Stimulated activated naive CD8-positive, alpha-beta T cell treated with anti-CD3 and anti-CD28 coated beads, Interleukin-15, Interleukin-2, amounts not matched to agents 100 ng/mL and 50 ng/mL, for 24 hours (primary cell): ENCODE measurements at regions not wholly inside any gene's neighbourhood (a gene's known extent, or its start where the extent isn't known, plus 50 kb on each side); places are given as distances from the start of the nearest gene placed in this dataset.
"Not testable (repeated sequence)": the region's sequence is repeated elsewhere in the genome, so short reads cannot be mapped to it uniquely, and the experiment has no call there.

Experiments
- H3K27ac Mint-ChIP-seq: one replicate; pipeline ENCODE4 v1.8.0; 2021; ENCODE audit warnings: mild to moderate bottlenecking, mixed read lengths
- H3K27me3 Mint-ChIP-seq: one replicate; pipeline ENCODE4 v1.8.0; 2021; ENCODE audit warnings: mixed read lengths
- H3K36me3 Mint-ChIP-seq: one replicate; pipeline ENCODE4 v1.8.0; 2021; ENCODE audit warnings: low read depth, mixed read lengths
- H3K4me1 Mint-ChIP-seq: one replicate; pipeline ENCODE4 v1.8.0; 2021; ENCODE audit warnings: low read depth, mixed read lengths
- H3K4me3 Mint-ChIP-seq: one replicate; pipeline ENCODE4 v1.8.0; 2021; ENCODE audit warnings: mild to moderate bottlenecking, mixed read lengths
- H3K9me3 Mint-ChIP-seq: one replicate; pipeline ENCODE4 v1.8.0; 2021; ENCODE audit warnings: mixed read lengths

GRCh38 chr6:142016666-142017065 is 116.1 kb upstream of the GJE1 start:
- not testable (repeated sequence) for H3K9me3 Mint-ChIP-seq, H3K36me3 Mint-ChIP-seq, H3K4me3 Mint-ChIP-seq, H3K27ac Mint-ChIP-seq
- H3K4me1 Mint-ChIP-seq, result peaks cover 29% of the 10 kb centered on the region
- H3K27me3 Mint-ChIP-seq, result peaks cover 16% of the 10 kb centered on the region

- not testable (repeated sequence) for H3K9me3 Mint-ChIP-seq, H3K27ac Mint-ChIP-seq, H3K36me3 Mint-ChIP-seq, H3K4me3 Mint-ChIP-seq
- H3K4me1 Mint-ChIP-seq, result peaks cover 29% of the 10 kb centered on the region
- peaks cover 18% of the 10 kb centered on the region for H3K27me3 Mint-ChIP-seq
Observed at GRCh38 chr6:142015463-142015862, 117.3 kb upstream of the GJE1 start.

- Mint-ChIP-seq H3K27me3 (peaks cover 18% of the 10 kb centered on the region), H3K9me3 (peaks cover 4% of the 10 kb centered on the region), H3K36me3 (no peaks in the 10 kb centered on the region), H3K4me1 (peaks cover 29% of the 10 kb centered on the region), H3K27ac (no peak overlapping the region), H3K4me3 (no peak overlapping the region)
Observed at GRCh38 chr6:142015011-142015410, 117.7 kb upstream of the GJE1 start.

- peaks cover 18% of the 10 kb centered on the region for H3K27me3 Mint-ChIP-seq
Observed at GRCh38 chr6:142014515-142014914, 118.2 kb upstream of the GJE1 start.

GRCh38 chr6:142013875-142014495 is 118.7 kb upstream of the GJE1 start:
- Mint-ChIP-seq H3K4me3 (no peak overlapping the region), H3K27me3 (peaks cover 18% of the 10 kb centered on the region), H3K9me3 (peaks cover 4% of the 10 kb centered on the region), H3K4me1 (peaks cover 29% of the 10 kb centered on the region), H3K27ac (peak overlapping the region; percentile 30), H3K36me3 (no peaks in the 10 kb centered on the region)

More at GRCh38 chr6:142014515-142014914, 118.2 kb upstream of the GJE1 start:
- Mint-ChIP-seq H3K9me3 (peaks cover 4% of the 10 kb centered on the region), H3K36me3 (no peaks in the 10 kb centered on the region), H3K4me1 (peaks cover 29% of the 10 kb centered on the region), H3K27ac (no peak overlapping the region), H3K4me3 (no peak overlapping the region)

GRCh38 chr6:142013287-142013686 is 119.4 kb upstream of the GJE1 start:
- Mint-ChIP-seq H3K36me3 (no peaks in the 10 kb centered on the region), H3K9me3 (peaks cover 4% of the 10 kb centered on the region), H3K27me3 (peaks cover 18% of the 10 kb centered on the region), H3K4me1 (peaks cover 29% of the 10 kb centered on the region), H3K27ac (peak overlapping the region; percentile 73), H3K4me3 (peak overlapping the region; percentile 24)

GRCh38 chr6:142011775-142012174 is 121.0 kb upstream of the GJE1 start:
- H3K4me3 Mint-ChIP-seq, result no peak overlapping the region
- peaks cover 29% of the 10 kb centered on the region for H3K4me1 Mint-ChIP-seq
- H3K9me3 Mint-ChIP-seq, result peaks cover 4% of the 10 kb centered on the region
- H3K27me3 Mint-ChIP-seq, result peaks cover 18% of the 10 kb centered on the region
- no peak overlapping the region for H3K27ac Mint-ChIP-seq
- H3K36me3 Mint-ChIP-seq, result no peaks in the 10 kb centered on the region

- H3K4me3 Mint-ChIP-seq, result no peak overlapping the region
- no peaks in the 10 kb centered on the region for H3K36me3 Mint-ChIP-seq
- H3K27ac Mint-ChIP-seq, result no peak overlapping the region
- peaks cover 4% of the 10 kb centered on the region for H3K9me3 Mint-ChIP-seq
- peaks cover 29% of the 10 kb centered on the region for H3K4me1 Mint-ChIP-seq
- H3K27me3 Mint-ChIP-seq, result peaks cover 18% of the 10 kb centered on the region
Observed at GRCh38 chr6:142011156-142011555, 121.6 kb upstream of the GJE1 start.

- Mint-ChIP-seq H3K27ac (no peak overlapping the region), H3K4me1 (peaks cover 22% of the 10 kb centered on the region), H3K36me3 (no peaks in the 10 kb centered on the region), H3K27me3 (peaks cover 14% of the 10 kb centered on the region), H3K4me3 (no peak overlapping the region), H3K9me3 (peaks cover 4% of the 10 kb centered on the region)
Observed at GRCh38 chr6:142009647-142010046, 123.1 kb upstream of the GJE1 start.

GRCh38 chr6:142008781-142009180 is 123.9 kb upstream of the GJE1 start:
- Mint-ChIP-seq H3K27ac (no peak overlapping the region), H3K36me3 (no peaks in the 10 kb centered on the region)

GRCh38 chr6:142008016-142008735 is 124.5 kb upstream of the GJE1 start:
- peaks cover 8% of the 10 kb centered on the region for H3K27me3 Mint-ChIP-seq
- no peaks in the 10 kb centered on the region for H3K36me3 Mint-ChIP-seq
- H3K4me3 Mint-ChIP-seq, result no peak overlapping the region
- peaks cover 13% of the 10 kb centered on the region for H3K4me1 Mint-ChIP-seq
- no peak overlapping the region for H3K27ac Mint-ChIP-seq
- H3K9me3 Mint-ChIP-seq, result peaks cover 4% of the 10 kb centered on the region

More at GRCh38 chr6:142008781-142009180, 123.9 kb upstream of the GJE1 start:
- Mint-ChIP-seq H3K4me1 (peaks cover 17% of the 10 kb centered on the region), H3K4me3 (no peak overlapping the region), H3K27me3 (peaks cover 8% of the 10 kb centered on the region), H3K9me3 (peaks cover 4% of the 10 kb centered on the region)

GRCh38 chr6:142005021-142005420 is 127.7 kb upstream of the GJE1 start:
- no peak overlapping the region for H3K27ac Mint-ChIP-seq
- no peaks in the 10 kb centered on the region for H3K36me3 Mint-ChIP-seq
- no peaks in the 10 kb centered on the region for H3K4me1 Mint-ChIP-seq
- no peak overlapping the region for H3K4me3 Mint-ChIP-seq
- H3K9me3 Mint-ChIP-seq, result peaks cover 4% of the 10 kb centered on the region
- H3K27me3 Mint-ChIP-seq, result peaks cover 7% of the 10 kb centered on the region

- Mint-ChIP-seq H3K27ac (no peak overlapping the region), H3K9me3 (peaks cover 17% of the 10 kb centered on the region), H3K27me3 (peaks cover 7% of the 10 kb centered on the region), H3K4me1 (no peaks in the 10 kb centered on the region), H3K4me3 (no peak overlapping the region), H3K36me3 (no peaks in the 10 kb centered on the region)
Observed at GRCh38 chr6:142002825-142003405, 129.8 kb upstream of the GJE1 start.

GRCh38 chr6:141996823-141997222 is 135.9 kb upstream of the GJE1 start:
- Mint-ChIP-seq H3K36me3 (peaks cover 4% of the 10 kb centered on the region), H3K27me3 (peaks cover 3% of the 10 kb centered on the region), H3K27ac (no peak overlapping the region), H3K9me3 (peaks cover 39% of the 10 kb centered on the region), H3K4me3 (no peak overlapping the region), H3K4me1 (no peaks in the 10 kb centered on the region)

GRCh38 chr6:141992109-141992508 is 140.6 kb upstream of the GJE1 start:
- peaks cover 20% of the 10 kb centered on the region for H3K9me3 Mint-ChIP-seq

More at GRCh38 chr6:141992109-141992508, 140.6 kb upstream of the GJE1 start:
- no peaks in the 10 kb centered on the region for H3K4me1 Mint-ChIP-seq
- no peak overlapping the region for H3K27ac Mint-ChIP-seq
- no peaks in the 10 kb centered on the region for H3K27me3 Mint-ChIP-seq
- H3K4me3 Mint-ChIP-seq, result no peak overlapping the region
- H3K36me3 Mint-ChIP-seq, result peaks cover 4% of the 10 kb centered on the region
